IPS-15b (cell line): ENCODE measurements at regions not wholly inside any gene's neighbourhood (a gene's known extent, or its start where the extent isn't known, plus 50 kb on each side); places are given as distances from the start of the nearest gene placed in this dataset.
"Not testable (repeated sequence)": the region's sequence is repeated elsewhere in the genome, so short reads cannot be mapped to it uniquely, and the experiment has no call there.

ENCODE experiments used
- H3K27me3 ChIP-seq: one replicate; pipeline ENCODE4 v1.6.1; 2013; ENCODE audit warnings: low read length; ENCODE audit not compliant: control insufficient read depth, insufficient read depth
- H3K36me3 ChIP-seq: one replicate; pipeline ENCODE4 v1.6.1; 2013; ENCODE audit warnings: low read length; ENCODE audit not compliant: control insufficient read depth, insufficient read depth
- H3K4me1 ChIP-seq: one replicate; pipeline ENCODE4 v1.6.1; 2013; ENCODE audit warnings: mild to moderate bottlenecking, low read length; ENCODE audit not compliant: control insufficient read depth, insufficient read depth
- H3K4me3 ChIP-seq: one replicate; pipeline ENCODE4 v1.5.1; 2013; ENCODE audit warnings: low read depth, low read length
- H3K9ac ChIP-seq: one replicate; pipeline ENCODE4 v1.6.1; 2013; ENCODE audit warnings: low read depth, mild to moderate bottlenecking, low read length
- H3K9me3 ChIP-seq: one replicate; pipeline ENCODE4 v1.6.1; 2013; ENCODE audit warnings: mild to moderate bottlenecking, low read length; ENCODE audit not compliant: control insufficient read depth, insufficient read depth

DNA sequence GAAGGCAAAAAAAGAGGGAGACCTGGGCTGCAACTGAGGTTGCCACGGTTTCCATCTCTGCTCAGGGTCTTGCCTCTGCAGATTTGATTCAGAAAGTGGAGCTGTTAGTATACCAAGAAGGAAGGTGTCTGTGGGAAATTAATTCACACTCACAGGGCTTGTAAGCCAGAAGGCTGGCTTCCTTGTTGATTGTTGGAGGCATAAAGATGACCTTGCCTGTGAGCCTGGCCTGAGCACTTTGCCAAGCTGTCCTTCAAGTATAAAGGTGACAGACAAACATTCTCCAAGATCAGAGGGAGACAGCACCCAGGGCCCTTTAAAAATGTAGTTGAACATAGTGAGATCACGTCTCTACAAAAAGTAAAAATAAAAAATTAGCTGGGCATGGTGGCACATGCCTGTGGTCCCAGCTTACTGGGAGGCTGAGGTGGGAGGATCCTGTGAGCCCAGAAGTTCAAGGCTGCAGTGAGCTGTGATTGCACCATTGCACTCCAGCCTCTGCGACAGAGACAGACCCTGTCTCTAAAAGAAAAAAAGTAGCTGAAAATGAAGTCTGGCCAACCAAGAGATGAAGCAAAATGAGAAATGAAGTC lies 91.2 kb upstream of the UXS1 start:
- H3K9ac ChIP-seq: no peak overlapping the region

DNA sequence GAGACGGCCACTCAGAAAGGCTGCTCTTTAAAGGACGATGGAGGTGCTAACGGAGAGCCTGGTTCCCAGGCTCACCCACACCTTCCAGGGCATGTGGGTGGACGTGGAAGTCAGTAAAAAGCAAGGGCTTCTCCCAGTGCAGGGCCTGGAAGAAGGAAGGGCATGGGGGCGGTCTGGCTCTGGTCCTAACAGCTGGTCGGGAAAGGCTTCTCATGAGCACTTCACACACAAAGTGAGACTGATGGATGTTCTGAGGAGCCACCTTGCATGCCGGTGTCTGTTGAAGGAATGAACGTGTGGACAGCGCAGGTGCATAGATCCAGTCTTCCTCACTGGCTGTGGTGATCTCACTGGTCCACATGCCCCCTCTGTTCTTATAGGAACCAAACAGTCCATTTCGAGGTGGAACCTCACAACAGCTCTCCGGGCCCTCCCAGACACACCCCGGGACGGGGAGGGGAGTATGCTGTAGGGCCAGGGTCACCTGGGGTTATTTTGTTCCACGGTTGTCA lies 90.6 kb upstream of the UXS1 start:
- Histone ChIP-seq H3K36me3 (no peaks in the 10 kb centered on the region), H3K4me3 (no peak overlapping the region), H3K27me3 (no peaks in the 10 kb centered on the region), H3K4me1 (no peaks in the 10 kb centered on the region), H3K9ac (no peak overlapping the region), H3K9me3 (no peaks in the 10 kb centered on the region)

More for the DNA sequence above, 91.2 kb upstream of the UXS1 start:
- Histone ChIP-seq H3K4me3 (no peak overlapping the region), H3K36me3 (no peaks in the 10 kb centered on the region), H3K9me3 (no peaks in the 10 kb centered on the region), H3K27me3 (no peaks in the 10 kb centered on the region), H3K4me1 (no peaks in the 10 kb centered on the region)

DNA sequence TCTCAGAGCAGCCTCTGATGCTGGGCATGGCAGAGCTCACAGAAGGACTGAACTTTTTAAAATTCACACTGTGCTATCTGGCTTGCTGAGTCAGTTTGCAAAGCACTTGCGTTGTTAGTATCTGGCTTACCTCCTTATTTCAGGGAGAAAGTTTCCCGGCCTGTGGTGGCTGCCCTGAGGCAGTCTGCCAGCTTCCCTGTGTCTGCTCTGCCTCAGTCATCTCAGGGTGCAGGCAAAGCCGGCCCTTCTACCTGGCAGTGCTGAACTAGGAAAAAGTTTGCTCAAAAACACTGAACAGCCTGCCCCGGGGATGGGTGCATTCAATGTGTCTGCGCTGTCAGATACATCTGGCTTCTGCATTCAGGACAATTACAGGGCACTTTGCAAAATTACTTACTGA lies 90.2 kb upstream of the UXS1 start:
- H3K4me3 ChIP-seq: no peak overlapping the region
- no peaks in the 10 kb centered on the region for H3K36me3 ChIP-seq
- H3K4me1 ChIP-seq: no peaks in the 10 kb centered on the region
- no peaks in the 10 kb centered on the region for H3K9me3 ChIP-seq
- no peaks in the 10 kb centered on the region for H3K27me3 ChIP-seq
- H3K9ac ChIP-seq: no peak overlapping the region

DNA sequence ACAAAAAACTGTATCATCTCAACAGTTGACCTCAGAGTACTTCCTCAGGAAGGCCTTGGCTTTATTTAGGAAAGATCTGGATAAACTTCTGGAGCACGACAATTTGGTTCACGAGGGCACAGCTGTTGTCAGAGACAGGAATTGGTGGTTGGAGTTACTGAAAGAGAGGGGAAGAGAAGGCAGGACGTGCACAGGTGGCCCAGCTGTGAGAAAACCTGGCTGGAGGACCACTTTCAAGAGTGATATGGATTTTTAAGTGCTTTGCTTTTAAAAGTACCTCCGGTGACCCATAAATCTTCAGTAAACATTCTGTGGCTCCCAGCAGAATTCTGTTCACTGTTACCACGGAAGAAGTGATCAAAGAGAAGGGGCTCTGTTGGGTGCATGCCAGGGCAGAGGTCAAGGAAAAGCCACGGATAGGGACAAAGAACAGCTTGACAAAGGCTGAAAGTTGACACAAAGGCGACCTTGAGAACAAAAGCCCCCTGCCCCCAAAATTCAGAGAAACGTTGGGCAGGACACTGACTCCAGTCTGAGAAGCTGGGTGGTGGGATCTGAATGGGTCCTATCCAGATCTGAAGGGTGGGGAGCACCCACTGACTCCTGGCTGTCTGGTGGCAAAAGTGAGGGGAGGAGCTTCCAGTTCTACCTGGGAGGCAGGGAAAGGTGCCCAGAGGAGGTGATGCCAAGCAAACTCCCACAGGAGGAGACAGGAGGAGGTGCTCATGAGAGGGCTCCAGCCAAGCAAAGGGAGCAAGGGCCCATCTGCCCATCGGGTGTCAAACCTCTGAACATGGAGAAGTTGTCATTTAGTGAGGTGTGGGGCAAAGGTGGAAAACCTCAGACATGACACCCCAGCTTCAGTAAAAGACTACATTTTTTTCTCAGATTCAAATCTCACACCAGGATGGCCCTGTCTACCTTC lies 89.4 kb upstream of the UXS1 start:
- not testable (repeated sequence) for H3K4me3 ChIP-seq, H3K9ac ChIP-seq, H3K36me3 ChIP-seq, H3K4me1 ChIP-seq, H3K9me3 ChIP-seq, H3K27me3 ChIP-seq

DNA sequence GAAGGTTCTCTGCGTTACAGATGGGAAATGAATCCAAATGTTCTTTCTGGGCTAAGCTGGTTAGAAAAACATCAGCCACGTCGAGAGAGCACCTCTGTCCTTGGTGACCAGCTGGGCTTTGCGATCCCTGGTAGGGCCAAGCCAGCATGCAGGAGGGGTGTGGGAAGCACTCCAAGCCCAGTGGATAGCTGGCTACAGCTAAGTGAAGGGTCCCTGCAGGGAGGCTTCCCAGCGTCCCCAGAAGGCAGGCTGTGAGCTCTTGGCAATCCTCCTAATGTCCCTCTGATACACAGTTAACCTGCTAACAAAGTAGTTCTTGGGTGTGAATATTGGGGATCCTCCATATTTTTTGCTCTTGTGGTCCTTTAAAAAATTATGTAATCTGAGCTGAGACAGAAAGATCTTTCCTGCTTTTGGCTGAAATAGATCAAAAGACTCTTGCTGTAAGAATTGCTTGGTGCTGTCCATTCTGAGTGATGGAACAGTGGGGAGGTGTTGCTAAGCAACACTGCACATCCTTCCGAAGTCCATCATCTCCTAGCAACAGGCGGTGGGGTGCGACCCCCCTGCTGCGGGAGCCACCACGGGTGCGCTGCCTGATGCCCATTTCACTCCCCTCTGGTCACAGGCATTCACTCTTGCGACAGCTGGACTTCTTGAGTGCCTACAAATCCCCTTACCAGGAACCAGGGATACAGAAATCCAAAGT lies 88.5 kb upstream of the UXS1 start:
- H3K9ac ChIP-seq: no peak overlapping the region

DNA sequence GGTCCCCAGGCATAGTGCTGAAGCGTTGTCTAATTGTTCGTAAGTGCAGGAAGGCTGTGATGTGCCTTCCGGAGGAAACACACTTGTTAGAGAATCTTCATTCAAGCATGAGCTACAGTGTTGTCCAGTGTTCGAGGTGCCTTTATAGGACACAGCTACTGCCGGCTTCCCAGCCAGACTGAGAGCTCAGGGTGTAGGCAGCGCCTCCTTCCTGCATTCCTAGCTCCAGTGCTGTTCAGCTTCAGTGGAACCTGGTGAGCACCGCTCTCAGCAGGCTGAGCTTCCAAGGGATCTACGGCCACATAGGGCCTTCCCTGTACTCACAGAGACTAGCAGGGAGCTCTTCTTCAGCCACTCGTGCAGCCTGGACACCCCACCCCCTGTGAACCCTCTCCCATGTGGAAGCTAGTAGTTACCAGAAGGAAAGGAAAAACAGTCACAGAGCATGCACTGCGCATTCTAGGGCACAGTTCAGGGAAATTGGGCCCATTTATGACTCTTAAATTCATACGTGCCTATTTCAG lies 87.9 kb upstream of the UXS1 start:
- H3K4me3 ChIP-seq, H3K4me1 ChIP-seq, H3K27me3 ChIP-seq, H3K36me3 ChIP-seq, H3K9ac ChIP-seq, H3K9me3 ChIP-seq: not testable (repeated sequence)

More for the DNA sequence above, 88.5 kb upstream of the UXS1 start:
- H3K9me3 ChIP-seq: no peaks in the 10 kb centered on the region
- H3K4me3 ChIP-seq: no peak overlapping the region
- H3K27me3 ChIP-seq: no peaks in the 10 kb centered on the region
- no peaks in the 10 kb centered on the region for H3K36me3 ChIP-seq
- H3K4me1 ChIP-seq: no peaks in the 10 kb centered on the region

DNA sequence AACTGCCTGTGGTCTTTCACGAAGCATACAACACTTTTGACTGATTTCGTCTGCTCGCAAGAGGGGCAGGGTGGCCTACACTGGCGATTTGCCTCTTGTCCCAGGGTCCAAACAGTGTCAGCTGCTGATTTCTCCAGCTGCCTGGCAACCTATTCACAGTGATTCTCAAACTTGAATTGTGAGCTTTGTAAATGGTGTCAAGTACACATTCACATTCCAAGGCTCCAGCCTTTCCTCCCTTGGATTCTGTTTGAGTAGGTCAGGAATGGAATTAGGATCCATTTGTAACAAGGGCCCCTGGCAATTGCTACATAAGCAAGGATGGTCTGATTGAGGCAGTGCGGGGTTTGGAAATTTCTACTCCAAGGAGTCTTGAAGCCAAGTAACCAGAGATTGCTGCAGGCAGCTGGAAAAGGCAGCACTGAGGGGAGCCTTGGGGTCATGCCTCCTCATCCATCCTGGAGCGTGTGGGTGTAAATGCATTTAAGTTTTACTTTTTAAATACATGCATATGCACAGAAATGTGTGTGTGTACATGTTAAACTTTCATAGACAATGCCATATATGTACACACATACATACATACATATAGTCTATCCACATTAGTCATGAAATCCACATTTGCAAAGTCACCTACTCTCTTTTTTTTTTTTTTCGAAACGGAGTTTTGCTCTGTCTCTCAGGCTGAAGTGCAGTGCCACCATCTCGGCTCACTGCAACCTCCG lies 86.8 kb upstream of the UXS1 start:
- H3K4me3 ChIP-seq: no peak overlapping the region
- H3K9me3 ChIP-seq: no peaks in the 10 kb centered on the region
- no peak overlapping the region for H3K9ac ChIP-seq
- H3K36me3 ChIP-seq: no peaks in the 10 kb centered on the region
- H3K4me1 ChIP-seq: no peaks in the 10 kb centered on the region
- no peaks in the 10 kb centered on the region for H3K27me3 ChIP-seq

DNA sequence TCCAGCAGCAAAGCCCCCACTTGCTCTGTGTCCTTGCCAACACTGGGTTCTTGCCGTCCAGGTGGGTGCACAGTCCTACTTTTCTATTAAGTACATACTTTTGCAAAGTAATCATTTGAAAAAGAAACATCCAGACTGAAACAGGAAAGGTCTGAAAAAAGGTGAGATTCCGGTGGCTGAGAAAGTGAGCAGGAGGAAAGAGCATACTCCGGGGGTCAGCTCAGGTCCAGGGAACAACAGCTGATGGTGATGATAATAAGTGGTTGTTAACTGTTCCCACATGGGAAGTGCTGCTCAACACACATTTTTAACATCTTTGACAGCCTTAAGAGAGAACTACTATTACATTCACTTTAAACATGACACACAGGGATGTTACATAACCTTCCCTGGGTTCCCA lies 86.1 kb upstream of the UXS1 start:
- H3K36me3 ChIP-seq: no peaks in the 10 kb centered on the region
- no peak overlapping the region for H3K9ac ChIP-seq
- no peaks in the 10 kb centered on the region for H3K9me3 ChIP-seq
- no peaks in the 10 kb centered on the region for H3K27me3 ChIP-seq
- H3K4me3 ChIP-seq: no peak overlapping the region
- H3K4me1 ChIP-seq: no peaks in the 10 kb centered on the region

DNA sequence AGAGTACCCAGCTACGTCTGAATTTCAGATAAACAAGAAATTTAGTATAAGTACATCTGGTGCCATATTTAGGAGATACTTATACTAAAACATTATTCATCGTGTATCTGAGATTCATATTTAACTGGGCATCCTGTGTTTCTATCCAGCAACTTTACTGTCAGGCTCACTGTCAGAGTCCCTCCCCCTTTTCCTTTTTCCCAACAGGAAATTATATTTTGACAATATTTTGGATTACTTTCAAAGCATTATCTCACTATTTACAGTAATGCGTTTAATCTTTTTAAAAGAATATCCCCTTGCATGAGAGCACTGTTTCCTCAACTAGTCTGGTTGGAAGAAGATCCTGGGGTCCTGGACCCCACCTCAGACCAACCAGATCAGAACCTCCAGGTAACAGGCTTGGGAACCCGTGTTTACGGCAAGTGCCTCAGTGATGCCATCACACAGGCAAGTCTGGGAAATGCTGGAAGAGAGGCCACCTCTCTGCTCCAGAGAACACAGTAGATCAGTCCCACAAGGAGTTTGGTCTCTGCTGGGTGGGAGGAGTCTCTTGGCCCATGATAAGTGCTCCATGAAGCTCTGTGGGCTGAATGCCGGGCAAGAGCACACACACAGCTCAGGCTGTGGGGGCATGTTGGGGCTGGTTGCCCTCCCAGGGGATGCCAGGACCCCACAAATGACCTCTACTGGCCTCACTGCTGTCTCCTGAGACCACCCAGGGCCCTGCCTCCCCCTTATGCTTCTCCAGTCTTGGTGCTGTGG lies 84.2 kb upstream of the UXS1 start:
- Histone ChIP-seq H3K4me1 (no peaks in the 10 kb centered on the region), H3K27me3 (no peaks in the 10 kb centered on the region), H3K9ac (no peak overlapping the region), H3K36me3 (no peaks in the 10 kb centered on the region), H3K4me3 (no peak overlapping the region), H3K9me3 (no peaks in the 10 kb centered on the region)

DNA sequence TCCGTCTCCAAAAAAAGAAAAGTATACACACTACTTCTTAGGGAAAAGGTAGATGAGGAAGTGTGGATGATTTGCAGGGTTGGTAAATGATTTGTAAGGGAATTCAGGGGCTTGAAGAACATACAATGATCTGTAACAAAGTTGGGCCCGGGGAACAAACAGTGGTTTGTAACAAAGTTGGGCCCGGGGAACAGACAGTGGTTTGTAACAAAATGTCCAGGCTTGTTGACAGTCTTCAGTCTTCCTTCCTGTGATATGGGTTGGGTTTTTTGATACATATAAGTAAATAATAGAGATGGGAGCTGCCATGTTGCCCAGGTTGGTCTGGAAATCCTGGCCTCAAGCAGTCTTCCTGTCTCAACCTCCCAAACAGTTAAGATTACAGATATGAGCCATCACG lies 83.3 kb upstream of the UXS1 start:
- H3K9me3 ChIP-seq: no peaks in the 10 kb centered on the region
- H3K4me1 ChIP-seq: no peaks in the 10 kb centered on the region
- no peak overlapping the region for H3K9ac ChIP-seq
- no peaks in the 10 kb centered on the region for H3K36me3 ChIP-seq
- no peak overlapping the region for H3K4me3 ChIP-seq
- no peaks in the 10 kb centered on the region for H3K27me3 ChIP-seq

DNA sequence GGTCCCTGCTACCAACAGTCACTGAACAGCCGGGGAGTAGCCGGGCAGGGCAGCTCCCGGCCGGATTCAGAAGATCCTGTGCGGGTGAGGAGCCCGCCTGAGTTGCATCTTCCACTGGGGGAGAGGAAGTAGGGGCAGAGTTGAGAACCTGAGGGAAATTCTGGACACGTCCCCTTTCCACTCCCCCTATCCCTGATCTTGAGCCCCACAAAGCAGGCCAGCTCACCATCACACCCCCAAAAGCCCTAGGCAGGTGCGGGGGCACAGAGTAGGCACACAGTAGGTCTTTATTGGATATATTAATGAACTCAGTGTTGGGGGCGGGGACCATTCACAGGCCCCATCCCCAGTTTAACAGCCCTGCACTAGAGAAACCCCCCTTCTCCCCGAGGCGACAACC lies 81.9 kb upstream of the UXS1 start:
- Histone ChIP-seq H3K27me3 (no peaks in the 10 kb centered on the region), H3K4me1 (no peaks in the 10 kb centered on the region), H3K9me3 (no peaks in the 10 kb centered on the region), H3K9ac (no peak overlapping the region), H3K36me3 (no peaks in the 10 kb centered on the region), H3K4me3 (no peak overlapping the region)
